CD4-positive, alpha-beta T cell (primary cell): ENCODE measurements at regions not wholly inside any gene's neighbourhood (a gene's known extent, or its start where the extent isn't known, plus 50 kb on each side); places are given as distances from the start of the nearest gene placed in this dataset.

Experiments
- ATAC-seq: fragments of 200-7000 bp; cut with Tn5 transposase; one replicate; pipeline ENCODE4 v1.10.0; 2022; ENCODE audit warnings: mild to moderate bottlenecking; ENCODE audit not compliant: poor library complexity
- CTCF ChIA-PET: fragments of 350-600 bp; sonication (Branson Sonifier 250); formaldehyde crosslinking; loops from one replicate; lab custom pipeline; 2021; ENCODE audit warnings: antibody characterized with exemption, inconsistent platforms; lab: Charles Lee
- POLR2A ChIA-PET: fragments of 350-600 bp; sonication (Branson Sonifier 250); formaldehyde crosslinking; loops from one replicate; lab custom pipeline; 2021; ENCODE audit warnings: antibody characterized with exemption, inconsistent platforms; lab: Charles Lee
- DNase-seq, 14 experiments: peaks; one replicate each; pipeline ENCODE4 v3.0.0-alpha.2; 2013 to 2020; ENCODE audit warnings: mixed read lengths in 2 of 14
- H3K27ac ChIP-seq, 2 donors: one replicate each; pipeline versions ENCODE4 v1.5.1 to v1.7.0; 2013; ENCODE audit warnings: low read length in 2 of 2, low read depth in 1 of 2, mild to moderate bottlenecking in 1 of 2
- H3K27me3 ChIP-seq, 2 experiments: 1 replicate in 1 of 2; 2 replicates in 1 of 2; pipeline versions ENCODE4 v1.6.1 to v1.7.0; 2013; ENCODE audit warnings: low read length in 2 of 2, control low read depth in 1 of 2, mild to moderate bottlenecking in 1 of 2, moderate library complexity in 1 of 2; ENCODE audit not compliant: insufficient read depth in 2 of 2, control insufficient read depth in 1 of 2
- H3K36me3 ChIP-seq: one replicate; pipeline ENCODE4 v1.6.1; 2013; ENCODE audit warnings: low read length, control low read depth; ENCODE audit not compliant: insufficient read depth
- H3K4me1 ChIP-seq: one replicate; pipeline ENCODE4 v1.6.1; 2013; ENCODE audit warnings: low read length, control low read depth; ENCODE audit not compliant: insufficient read depth
- H3K4me3 ChIP-seq: one replicate; pipeline ENCODE4 v1.5.1; 2013; ENCODE audit warnings: mild to moderate bottlenecking, low read length, moderate library complexity
- H3K9me3 ChIP-seq, 2 experiments: 1 replicate in 1 of 2; 2 replicates in 1 of 2; pipeline versions ENCODE4 v1.6.1 to v1.7.0; 2013; ENCODE audit warnings: low read length in 2 of 2, mild to moderate bottlenecking in 2 of 2, control low read depth in 1 of 2, moderate library complexity in 1 of 2; ENCODE audit not compliant: control insufficient read depth in 1 of 2, insufficient read depth in 1 of 2
- H3K27ac Mint-ChIP-seq: one replicate; pipeline ENCODE4 v1.8.0; 2020; ENCODE audit warnings: mixed read lengths
- H3K27me3 Mint-ChIP-seq: one replicate; pipeline ENCODE4 v1.8.0; 2021; ENCODE audit warnings: mixed read lengths
- H3K36me3 Mint-ChIP-seq: one replicate; pipeline ENCODE4 v1.8.0; 2021; ENCODE audit warnings: low read depth, mixed read lengths
- H3K4me1 Mint-ChIP-seq: one replicate; pipeline ENCODE4 v1.8.0; 2021; ENCODE audit warnings: low read depth, mixed read lengths
- H3K4me3 Mint-ChIP-seq: one replicate; pipeline ENCODE4 v1.8.0; 2020; ENCODE audit warnings: mild to moderate bottlenecking, mixed read lengths
- H3K9me3 Mint-ChIP-seq: one replicate; pipeline ENCODE4 v1.8.0; 2020; ENCODE audit warnings: mixed read lengths
- CTCF ChIP-seq: fragments of 200-600 bp; IDR thresholded peaks from one replicate; pipeline ENCODE4 v1.8.0; 2022; ENCODE audit warnings: antibody characterized with exemption, mild to moderate bottlenecking
- intact Hi-C, 2 experiments: fragments of 100-400 bp; cut with DNase I in 1 of 2; cut with micrococcal nuclease in 1 of 2; formaldehyde crosslinking; loops; one replicate each; pipeline versions ENCODE4 v1.15.1 to v1.9.0; 2023 to 2025; cut with DNase I, micrococcal nuclease

GRCh38 chr22:22387386-22387736 lies 121.2 kb downstream of the ZNF280B start:
- POLR2A ChIA-PET = no interaction called here
- H3K27ac ChIP-seq = no peak overlapping the region
- no peaks in the 10 kb centered on the region for H3K36me3 ChIP-seq
- Mint-ChIP-seq H3K9me3 (peaks cover under 1% of the 10 kb centered on the region), H3K4me1 (no peaks in the 10 kb centered on the region), H3K4me3 (no peak overlapping the region), H3K36me3 (no peaks in the 10 kb centered on the region), H3K27ac (no peak overlapping the region), H3K27me3 (peaks cover 78% of the 10 kb centered on the region)
- CTCF ChIA-PET = interaction anchor here (0.6 kb wide), 1 partner anchor 9 kb away, joined by 3 read pairs; no protein-coding TSS in a partner anchor
- DNase-seq = no peak
- H3K4me3 ChIP-seq = no peak overlapping the region
- no peaks in the 10 kb centered on the region for H3K4me1 ChIP-seq
- no peak for TF ChIP-seq CTCF
- no peak for ATAC-seq
- intact Hi-C loops = no loop called here
- H3K9me3 ChIP-seq = peaks cover 0 to 4% of the 10 kb centered on the region in 2 experiments
- H3K27me3 ChIP-seq = peaks cover 5 to 6% of the 10 kb centered on the region in 2 experiments

- H3K27me3 ChIP-seq = peaks cover 5 to 7% of the 10 kb centered on the region in 2 experiments
- intact Hi-C loops = no loop called here
- Mint-ChIP-seq H3K27ac (no peak overlapping the region), H3K4me1 (no peaks in the 10 kb centered on the region), H3K27me3 (peaks cover 76% of the 10 kb centered on the region), H3K36me3 (no peaks in the 10 kb centered on the region), H3K9me3 (peaks cover 2% of the 10 kb centered on the region), H3K4me3 (no peak overlapping the region)
- no peak for TF ChIP-seq CTCF
- H3K9me3 ChIP-seq = peaks cover 0 to 5% of the 10 kb centered on the region in 2 experiments
- no peaks in the 10 kb centered on the region for H3K4me1 ChIP-seq
- no peaks in the 10 kb centered on the region for H3K36me3 ChIP-seq
- no peak overlapping the region for H3K27ac ChIP-seq
- ChIA-PET POLR2A (no interaction called here), CTCF (interaction anchor here (0.6 kb wide), 1 partner anchor 10 kb away, joined by 3 read pairs; no protein-coding TSS in a partner anchor)
- ATAC-seq (no peak), DNase-seq (no peak)
- H3K4me3 ChIP-seq = no peak overlapping the region
Observed at GRCh38 chr22:22388090-22388489, 120.5 kb downstream of the ZNF280B start.

GRCh38 chr22:22388494-22388893 lies 120.0 kb downstream of the ZNF280B start:
- H3K27ac Mint-ChIP-seq = no peak overlapping the region
- Histone ChIP-seq H3K4me1 (no peaks in the 10 kb centered on the region), H3K4me3 (no peak overlapping the region), H3K27ac (no peak overlapping the region), H3K36me3 (no peaks in the 10 kb centered on the region), H3K9me3 (peaks cover 0 to 5% of the 10 kb centered on the region in 2 experiments), H3K27me3 (peaks cover 5 to 7% of the 10 kb centered on the region in 2 experiments)
- H3K9me3 Mint-ChIP-seq = peaks cover 2% of the 10 kb centered on the region
- ChIA-PET CTCF (no interaction called here), POLR2A (no interaction called here)
- H3K4me3 Mint-ChIP-seq = no peak overlapping the region
- DNase-seq (no peak), ATAC-seq (no peak)
- H3K4me1 Mint-ChIP-seq = no peaks in the 10 kb centered on the region
- no peak for TF ChIP-seq CTCF
- H3K36me3 Mint-ChIP-seq = no peaks in the 10 kb centered on the region
- H3K27me3 Mint-ChIP-seq = peaks cover 72% of the 10 kb centered on the region
- intact Hi-C loops = no loop called here
